TTC549 (cell line): ENCODE measurements at regions not wholly inside any gene's neighbourhood (a gene's known extent, or its start where the extent isn't known, plus 50 kb on each side); places are given as distances from the start of the nearest gene placed in this dataset.

Experiments
- FAIRE-seq: peaks from 2 replicates; lab custom pipeline; 2012; peaks lifted over from hg19 to GRCh38; lab: Jason Lieb, UNC

- FAIRE-seq, result no peak
These were observed 559.5 kb downstream of the UTRN start for GRCh38 chr6:144844596-144844995.

- FAIRE-seq, result no peak
These were observed 560.1 kb downstream of the UTRN start for GRCh38 chr6:144845186-144845585.

- FAIRE-seq, result no peak
These were observed 562.8 kb downstream of the UTRN start for GRCh38 chr6:144847916-144848315.

- no peak for FAIRE-seq
These were observed 564.8 kb downstream of the UTRN start for GRCh38 chr6:144849920-144850319.

- FAIRE-seq, result no peak
These were observed 568.5 kb downstream of the UTRN start for GRCh38 chr6:144853603-144854002.

GRCh38 chr6:144854654-144855053 is 569.5 kb downstream of the UTRN start:
- FAIRE-seq, result no peak

- no peak for FAIRE-seq
These were observed 570.2 kb downstream of the UTRN start for GRCh38 chr6:144855375-144855774.

GRCh38 chr6:144855812-144856531 is 570.8 kb downstream of the UTRN start:
- FAIRE-seq, result no peak

- FAIRE-seq, result no peak
These were observed 571.5 kb downstream of the UTRN start for GRCh38 chr6:144856622-144857021.

GRCh38 chr6:144857086-144857485 is 572.0 kb downstream of the UTRN start:
- no peak for FAIRE-seq

GRCh38 chr6:144862769-144863168 is 577.6 kb downstream of the UTRN start:
- FAIRE-seq, result no peak

- no peak for FAIRE-seq
These were observed 582.6 kb downstream of the UTRN start for GRCh38 chr6:144867761-144868160.

GRCh38 chr6:144870782-144871181 is 585.6 kb downstream of the UTRN start:
- FAIRE-seq, result no peak

GRCh38 chr6:144873623-144874378 is 588.7 kb downstream of the UTRN start:
- no peak for FAIRE-seq

GRCh38 chr6:144876689-144877088 is 591.6 kb downstream of the UTRN start:
- no peak for FAIRE-seq

- no peak for FAIRE-seq
These were observed 592.0 kb downstream of the UTRN start for GRCh38 chr6:144877118-144877517.

- FAIRE-seq, result no peak
These were observed 593.4 kb downstream of the UTRN start for GRCh38 chr6:144878577-144878976.

- no peak for FAIRE-seq
These were observed 594.3 kb downstream of the UTRN start for GRCh38 chr6:144879436-144879835.

- no peak for FAIRE-seq
These were observed 597.3 kb downstream of the UTRN start for GRCh38 chr6:144882425-144882824.

- FAIRE-seq, result no peak
These were observed 598.8 kb downstream of the UTRN start for GRCh38 chr6:144883915-144884314.

- FAIRE-seq, result no peak
These were observed 600.7 kb downstream of the UTRN start for GRCh38 chr6:144885817-144886216.

GRCh38 chr6:144886682-144887081 is 601.5 kb downstream of the UTRN start:
- FAIRE-seq, result no peak

- FAIRE-seq, result no peak
These were observed 603.5 kb downstream of the UTRN start for GRCh38 chr6:144888621-144889020.

GRCh38 chr6:144893680-144894151 is 608.6 kb downstream of the UTRN start:
- FAIRE-seq, result no peak
